Cardiac fibroblast (primary cell): ENCODE measurements at regions not wholly inside any gene's neighbourhood (a gene's known extent, or its start where the extent isn't known, plus 50 kb on each side); places are given as distances from the start of the nearest gene placed in this dataset.

Source experiments
- DNase-seq, 2 donors: peaks; one replicate each; pipeline versions ENCODE4 v3.0.0 to v3.0.0-alpha.2; 2010; ENCODE audit warnings: low read depth in 2 of 2
- H3K4me3 ChIP-seq, 2 donors: replicated peaks in 1 of 2; 1 replicate in 1 of 2; 2 replicates in 1 of 2; pipeline ENCODE4 v1.5.1; 2011; ENCODE audit warnings: low read depth in 2 of 2, low read length in 2 of 2, mild to moderate bottlenecking in 2 of 2, moderate library complexity in 1 of 2
- CTCF ChIP-seq: IDR thresholded peaks from one replicate; pipeline ENCODE4 v1.5.1; 2011; ENCODE audit warnings: low read depth, mild to moderate bottlenecking, low read length, inconsistent platforms

DNA sequence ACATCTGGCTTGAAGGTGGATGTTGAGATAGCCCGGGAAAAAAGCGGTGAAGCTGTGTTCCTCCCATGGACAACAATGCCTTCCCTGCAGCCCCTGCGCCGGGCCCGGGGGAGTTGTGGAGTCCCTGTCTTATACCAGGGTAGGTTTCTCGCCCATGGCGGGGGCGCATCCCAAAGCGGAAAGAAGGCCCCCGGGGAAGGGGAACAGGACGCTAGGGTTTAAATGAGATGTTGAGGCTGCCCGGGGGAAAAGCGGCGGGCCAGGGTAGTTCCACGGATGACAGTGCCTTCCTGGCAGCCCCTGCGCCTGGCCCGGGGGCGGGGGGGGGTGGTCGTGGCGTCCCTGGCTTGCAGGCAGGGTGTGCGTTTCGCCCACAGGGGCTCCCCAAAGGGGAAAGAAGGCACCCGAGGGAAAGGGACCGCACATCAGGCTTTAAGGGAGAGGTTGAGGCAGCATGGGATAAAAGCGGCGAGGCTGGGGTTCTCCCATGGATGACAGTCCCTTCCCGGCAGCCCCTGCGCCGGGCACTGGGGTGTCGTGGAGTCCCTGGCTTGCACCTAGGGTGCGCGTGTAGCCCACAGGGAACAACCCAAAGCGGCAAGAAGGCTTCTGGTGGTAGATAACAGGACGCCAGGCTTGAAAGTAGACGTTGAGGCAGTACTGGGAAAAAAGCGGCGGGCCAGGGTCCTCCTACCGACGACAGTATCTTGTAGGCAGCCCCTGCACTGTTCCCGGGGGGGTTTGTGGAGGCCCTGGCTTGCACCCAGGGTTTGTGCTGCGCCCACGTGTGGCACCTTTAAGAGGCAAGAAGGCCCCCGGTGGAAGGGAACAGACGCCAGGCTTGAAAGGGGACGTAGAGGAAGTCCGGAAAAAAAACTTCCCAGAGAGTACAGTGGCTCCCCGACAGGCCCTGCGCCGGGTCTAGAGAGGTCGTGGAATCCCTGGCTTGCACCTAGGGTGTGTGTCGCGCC lies 160.8 kb upstream of the ALG10B start:
- DNase-seq: no peak
- no peak for TF ChIP-seq CTCF
- no peak overlapping the region for H3K4me3 ChIP-seq

DNA sequence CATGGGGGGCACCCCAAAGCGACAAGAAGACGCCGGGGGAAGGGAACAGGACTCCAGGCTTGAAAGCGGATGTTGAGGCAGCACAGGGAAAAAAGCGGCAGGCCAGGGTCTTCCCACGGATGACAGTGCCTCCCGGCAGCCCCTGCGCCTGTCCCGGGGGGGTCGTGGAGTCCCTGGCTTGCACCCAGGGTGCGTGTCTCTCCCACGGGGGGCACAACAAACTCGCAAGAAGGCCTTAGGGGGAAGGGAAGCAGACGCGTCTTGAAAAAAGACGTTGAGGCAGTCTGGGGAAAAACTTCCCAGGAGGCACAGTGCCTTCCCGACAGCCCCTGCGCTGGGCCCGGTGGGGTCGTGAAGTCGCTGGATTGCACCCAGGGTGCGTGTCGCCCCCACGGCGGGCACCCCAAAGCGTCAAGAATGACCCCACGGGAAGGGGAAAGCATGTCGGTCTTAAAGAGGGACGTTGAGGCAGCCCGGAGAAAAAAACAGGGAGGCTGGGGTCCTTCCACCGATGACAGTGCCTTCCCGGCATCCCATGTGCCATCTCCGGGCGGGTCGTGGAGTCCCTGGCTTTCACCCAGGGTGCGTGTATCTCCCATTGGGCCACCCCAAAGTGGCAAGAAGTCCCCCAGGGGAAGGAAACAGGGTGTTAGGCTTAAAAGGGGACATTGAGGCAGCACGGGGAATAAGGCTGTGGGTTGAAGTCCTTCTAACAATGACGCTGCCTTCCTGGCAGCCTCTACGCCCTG lies 159.9 kb upstream of the ALG10B start:
- TF ChIP-seq CTCF: no peak
- DNase-seq: no peak
- no peak overlapping the region for H3K4me3 ChIP-seq

GRCh38 chr12:38157274-38157932 lies 159.2 kb upstream of the ALG10B start:
- TF ChIP-seq CTCF: no peak
- H3K4me3 ChIP-seq: no peak overlapping the region

DNA sequence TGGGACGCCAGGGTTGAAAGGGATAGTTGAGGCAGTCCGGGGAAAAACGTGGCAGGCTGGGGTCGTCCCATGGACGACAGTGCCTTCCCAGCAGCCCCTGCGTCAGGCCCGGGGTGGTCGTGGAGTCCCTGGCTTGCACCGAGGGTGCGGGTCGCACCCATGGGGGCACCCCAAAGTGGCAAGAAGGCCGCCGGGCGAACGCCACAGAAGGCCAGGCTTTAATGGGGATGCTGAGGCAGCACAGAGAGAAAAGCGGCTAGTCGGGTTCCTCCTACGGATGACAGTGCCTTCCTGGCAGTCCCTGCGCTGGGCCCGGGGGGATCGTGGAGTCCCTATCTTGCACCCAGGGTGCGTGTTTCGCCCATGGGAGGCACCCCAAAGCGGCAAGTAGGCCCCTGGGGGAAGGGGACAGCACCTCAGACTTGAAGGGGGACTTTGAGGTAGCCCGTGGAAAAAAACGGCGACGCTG lies 158.6 kb upstream of the ALG10B start:
- no peak for DNase-seq
- no peak for TF ChIP-seq CTCF
- no peak overlapping the region for H3K4me3 ChIP-seq

More at GRCh38 chr12:38157274-38157932, 159.2 kb upstream of the ALG10B start:
- no peak for DNase-seq

GRCh38 chr12:38158428-38159091 lies 158.0 kb upstream of the ALG10B start:
- no peak for TF ChIP-seq CTCF
- H3K4me3 ChIP-seq: no peak overlapping the region
- DNase-seq: no peak

DNA sequence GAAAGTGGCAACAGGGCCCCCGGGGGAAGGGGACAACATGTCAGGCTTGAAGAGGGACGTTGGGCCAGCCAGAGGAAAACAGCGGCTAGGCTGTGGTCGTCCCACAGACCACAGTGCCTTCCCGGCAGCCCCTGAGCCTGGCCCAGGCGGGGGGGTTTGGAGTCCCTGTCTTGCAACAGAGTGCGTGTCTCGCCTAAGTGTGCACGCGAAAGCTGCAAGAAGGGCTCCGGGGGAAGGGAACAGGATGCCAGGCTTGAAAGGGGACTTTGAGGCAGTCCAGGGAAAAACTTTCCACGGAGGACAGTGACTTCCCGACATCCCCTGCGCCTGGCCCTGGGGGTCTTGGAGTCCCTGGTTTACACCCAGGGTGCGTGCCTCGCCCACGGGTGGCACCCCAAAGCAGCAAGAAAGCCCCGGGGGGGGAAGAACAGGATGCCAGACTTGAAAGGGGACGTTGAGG lies 157.5 kb upstream of the ALG10B start:
- H3K4me3 ChIP-seq: no peak overlapping the region

More for the DNA sequence above, 157.5 kb upstream of the ALG10B start:
- DNase-seq: no peak
- TF ChIP-seq CTCF: no peak
